ENCODE measurements at regions not wholly inside any gene's neighbourhood (a gene's known extent, or its start where the extent isn't known, plus 50 kb on each side); places are given as distances from the start of the nearest gene placed in this dataset.
"Not testable (repeated sequence)": the region's sequence is repeated elsewhere in the genome, so short reads cannot be mapped to it uniquely, and the experiment has no call there.

DNA sequence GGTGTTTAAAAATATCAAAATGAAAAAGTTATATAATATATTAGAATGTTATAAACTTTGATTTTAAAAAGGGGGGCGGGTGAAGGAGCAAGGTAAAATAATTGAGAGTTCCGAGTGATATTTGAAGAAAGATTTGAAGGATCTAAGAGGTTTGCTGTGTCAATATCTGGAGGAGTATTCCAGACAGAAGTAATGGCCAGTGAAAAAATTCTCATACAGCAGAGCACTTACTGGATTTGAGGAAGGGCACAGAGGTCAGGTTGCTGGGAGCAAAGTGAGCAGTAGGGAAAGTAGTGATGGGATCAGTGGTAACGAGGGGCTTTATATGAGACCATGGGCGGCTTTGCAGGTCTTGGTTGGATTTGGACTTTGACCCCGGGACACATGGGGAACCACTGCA lies 531.5 kb downstream of the ADCYAP1 start:
- no peaks in the 10 kb centered on the region for H3K36me3 ChIP-seq (ENCODE audit: insufficient read depth, low read length)
- no peaks in the 10 kb centered on the region for H3K4me1 ChIP-seq (ENCODE audit: insufficient read depth, low read length)
- no peak overlapping the region for H3K4me3 Mint-ChIP-seq (ENCODE audit: unreplicated experiment)
- no peaks in the 10 kb centered on the region for H3K9me3 Mint-ChIP-seq (ENCODE audit: unreplicated experiment)
- H3K27me3 Mint-ChIP-seq (ENCODE audit: low read depth, unreplicated experiment), result no peaks in the 10 kb centered on the region
- H3K9me3 ChIP-seq (ENCODE audit: insufficient read depth, low read depth, low read length), result no peaks in the 10 kb centered on the region
- H2AFZ ChIP-seq (ENCODE audit: low read depth, low read length), result no peak overlapping the region
- no peaks in the 10 kb centered on the region for H3K4me1 Mint-ChIP-seq (ENCODE audit: low read depth, unreplicated experiment)
- no peak overlapping the region for H3K27ac Mint-ChIP-seq (ENCODE audit: unreplicated experiment)
- H3K36me3 Mint-ChIP-seq (ENCODE audit: low read depth, unreplicated experiment), result no peaks in the 10 kb centered on the region
- H3K27me3 ChIP-seq (ENCODE audit: insufficient read depth, low read length), result no peaks in the 10 kb centered on the region
- no peaks in the 10 kb centered on the region for H4K20me1 ChIP-seq (ENCODE audit: insufficient read depth, low read length)
- no peak overlapping the region for H3K9ac ChIP-seq (ENCODE audit: low read length)
- DNase-seq (ENCODE audit: low read depth) (no peak), FAIRE-seq (no peak)
- TF ChIP-seq, protein P1, sequence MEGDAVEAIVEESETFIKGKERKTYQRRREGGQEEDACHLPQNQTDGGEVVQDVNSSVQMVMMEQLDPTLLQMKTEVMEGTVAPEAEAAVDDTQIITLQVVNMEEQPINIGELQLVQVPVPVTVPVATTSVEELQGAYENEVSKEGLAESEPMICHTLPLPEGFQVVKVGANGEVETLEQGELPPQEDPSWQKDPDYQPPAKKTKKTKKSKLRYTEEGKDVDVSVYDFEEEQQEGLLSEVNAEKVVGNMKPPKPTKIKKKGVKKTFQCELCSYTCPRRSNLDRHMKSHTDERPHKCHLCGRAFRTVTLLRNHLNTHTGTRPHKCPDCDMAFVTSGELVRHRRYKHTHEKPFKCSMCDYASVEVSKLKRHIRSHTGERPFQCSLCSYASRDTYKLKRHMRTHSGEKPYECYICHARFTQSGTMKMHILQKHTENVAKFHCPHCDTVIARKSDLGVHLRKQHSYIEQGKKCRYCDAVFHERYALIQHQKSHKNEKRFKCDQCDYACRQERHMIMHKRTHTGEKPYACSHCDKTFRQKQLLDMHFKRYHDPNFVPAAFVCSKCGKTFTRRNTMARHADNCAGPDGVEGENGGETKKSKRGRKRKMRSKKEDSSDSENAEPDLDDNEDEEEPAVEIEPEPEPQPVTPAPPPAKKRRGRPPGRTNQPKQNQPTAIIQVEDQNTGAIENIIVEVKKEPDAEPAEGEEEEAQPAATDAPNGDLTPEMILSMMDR (IDR thresholded peaks at IDR 0.05; ENCODE audit: insufficient read depth, low read depth, low read length), result no peak
- H3K4me2 ChIP-seq (ENCODE audit: low read length), result no peak overlapping the region
- no peak overlapping the region for H3K4me3 ChIP-seq (ENCODE audit: insufficient read depth, low read depth, low read length)
- H3K27ac ChIP-seq (ENCODE audit: low read depth, low read length), result no peak overlapping the region
- H3K79me2 ChIP-seq (ENCODE audit: insufficient read depth, low read length), result no peaks in the 10 kb centered on the region

DNA sequence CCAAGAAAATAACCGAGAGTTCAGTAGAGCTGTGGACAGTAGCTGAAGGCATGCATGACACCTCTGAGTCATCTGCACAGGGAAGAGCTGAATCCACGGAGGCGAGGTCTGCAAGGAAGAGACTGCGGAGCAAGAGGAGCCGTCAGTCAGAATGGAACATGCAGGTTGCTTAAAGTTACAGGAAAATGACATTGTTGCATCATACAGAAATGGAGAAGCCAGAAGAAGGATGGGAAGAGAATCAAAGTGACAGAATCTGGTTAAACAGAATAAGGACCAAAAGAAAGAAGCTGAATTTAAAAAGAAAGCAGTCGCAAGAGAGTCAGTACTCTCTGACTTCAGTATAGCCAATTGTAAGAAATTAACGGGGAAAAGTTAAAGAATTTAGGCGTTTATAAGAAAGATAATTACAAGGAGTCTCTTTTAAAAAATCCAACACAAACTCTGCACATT lies 533.8 kb downstream of the ADCYAP1 start:
- no peak overlapping the region for H3K4me3 Mint-ChIP-seq (ENCODE audit: unreplicated experiment)
- Histone ChIP-seq H3K4me1 (ENCODE audit: insufficient read depth, low read length) (no peaks in the 10 kb centered on the region), H3K9me3 (ENCODE audit: insufficient read depth, low read depth, low read length) (no peaks in the 10 kb centered on the region), H3K4me3 (ENCODE audit: insufficient read depth, low read depth, low read length) (no peak overlapping the region), H4K20me1 (ENCODE audit: insufficient read depth, low read length) (no peaks in the 10 kb centered on the region), H3K9ac (ENCODE audit: low read length) (no peak overlapping the region), H3K36me3 (ENCODE audit: insufficient read depth, low read length) (no peaks in the 10 kb centered on the region), H3K27me3 (ENCODE audit: insufficient read depth, low read length) (no peaks in the 10 kb centered on the region), H3K4me2 (ENCODE audit: low read length) (no peak overlapping the region), H3K27ac (ENCODE audit: low read depth, low read length) (no peak overlapping the region), H2AFZ (ENCODE audit: low read depth, low read length) (no peak overlapping the region), H3K79me2 (ENCODE audit: insufficient read depth, low read length) (no peaks in the 10 kb centered on the region)
- no peaks in the 10 kb centered on the region for H3K36me3 Mint-ChIP-seq (ENCODE audit: low read depth, unreplicated experiment)
- H3K27me3 Mint-ChIP-seq (ENCODE audit: low read depth, unreplicated experiment), result no peaks in the 10 kb centered on the region
- no peak overlapping the region for H3K27ac Mint-ChIP-seq (ENCODE audit: unreplicated experiment)
- TF ChIP-seq, protein P1 (IDR thresholded peaks at IDR 0.05; ENCODE audit: insufficient read depth, low read depth, low read length), result no peak
- TF ChIP-seq EZH2 (IDR thresholded peaks at IDR 0.05; ENCODE audit: insufficient read depth, low read length), result no peak
- no peaks in the 10 kb centered on the region for H3K4me1 Mint-ChIP-seq (ENCODE audit: low read depth, unreplicated experiment)
- no peak for DNase-seq (ENCODE audit: low read depth)
- FAIRE-seq, result no peak
- H3K9me3 Mint-ChIP-seq (ENCODE audit: unreplicated experiment), result no peaks in the 10 kb centered on the region

DNA sequence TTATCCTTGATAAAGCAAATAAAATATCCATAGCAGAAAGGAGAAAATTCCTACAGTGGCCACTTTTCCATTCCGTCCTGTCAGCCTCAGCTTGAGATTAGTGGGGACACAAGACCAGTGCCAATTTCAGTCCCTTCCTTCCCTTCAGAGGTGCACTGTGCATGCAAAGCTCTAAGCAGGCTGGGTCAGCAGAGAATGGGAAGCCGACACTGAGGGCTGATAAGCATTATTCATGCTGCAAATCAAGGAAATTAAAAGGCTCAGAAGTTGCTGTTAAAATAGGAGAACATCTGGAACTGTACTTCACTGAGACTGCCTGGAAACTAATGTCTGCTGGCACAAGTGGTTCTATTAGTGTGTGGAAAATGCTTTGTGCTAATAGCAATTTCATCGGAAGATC lies 534.3 kb downstream of the ADCYAP1 start:
- TF ChIP-seq EZH2 (IDR thresholded peaks at IDR 0.05; ENCODE audit: insufficient read depth, low read length), result no peak
- TF ChIP-seq, protein P1 (IDR thresholded peaks at IDR 0.05; ENCODE audit: insufficient read depth, low read depth, low read length), result no peak
- Histone ChIP-seq H3K4me1 (ENCODE audit: insufficient read depth, low read length) (no peaks in the 10 kb centered on the region), H3K9me3 (ENCODE audit: insufficient read depth, low read depth, low read length) (no peaks in the 10 kb centered on the region), H3K27me3 (ENCODE audit: insufficient read depth, low read length) (no peaks in the 10 kb centered on the region), H4K20me1 (ENCODE audit: insufficient read depth, low read length) (no peaks in the 10 kb centered on the region), H3K4me3 (ENCODE audit: insufficient read depth, low read depth, low read length) (no peak overlapping the region), H3K9ac (ENCODE audit: low read length) (no peak overlapping the region), H3K4me2 (ENCODE audit: low read length) (no peak overlapping the region), H3K27ac (ENCODE audit: low read depth, low read length) (no peak overlapping the region), H3K36me3 (ENCODE audit: insufficient read depth, low read length) (no peaks in the 10 kb centered on the region), H2AFZ (ENCODE audit: low read depth, low read length) (no peak overlapping the region), H3K79me2 (ENCODE audit: insufficient read depth, low read length) (no peaks in the 10 kb centered on the region)
- FAIRE-seq (no peak), DNase-seq (ENCODE audit: low read depth) (no peak)
- H3K27me3 Mint-ChIP-seq (ENCODE audit: low read depth, unreplicated experiment), result no peaks in the 10 kb centered on the region
- H3K36me3 Mint-ChIP-seq (ENCODE audit: low read depth, unreplicated experiment), result no peaks in the 10 kb centered on the region
- H3K27ac Mint-ChIP-seq (ENCODE audit: unreplicated experiment), result no peak overlapping the region
- no peaks in the 10 kb centered on the region for H3K4me1 Mint-ChIP-seq (ENCODE audit: low read depth, unreplicated experiment)
- H3K4me3 Mint-ChIP-seq (ENCODE audit: unreplicated experiment), result no peak overlapping the region
- H3K9me3 Mint-ChIP-seq (ENCODE audit: unreplicated experiment), result no peaks in the 10 kb centered on the region

DNA sequence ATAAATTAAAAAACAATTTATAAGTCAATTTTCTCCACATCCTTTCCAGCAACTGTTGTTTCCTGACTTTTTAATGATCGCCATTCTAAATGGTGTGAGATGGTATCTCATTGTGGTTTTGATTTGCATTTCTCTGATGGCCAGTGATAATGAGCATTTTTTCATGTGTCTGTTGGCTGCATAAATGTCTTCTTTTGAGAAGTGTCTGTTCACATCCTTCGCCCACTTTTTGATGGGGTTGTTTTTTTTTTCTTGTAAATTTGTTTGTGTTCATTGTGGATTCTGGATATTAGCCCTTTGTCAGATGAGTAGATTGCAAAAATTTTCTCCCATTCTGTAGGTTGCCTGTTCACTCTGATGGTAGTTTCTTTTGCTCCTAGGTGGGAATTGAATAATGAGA lies 539.4 kb downstream of the ADCYAP1 start:
- not testable (repeated sequence) for H4K20me1 ChIP-seq (ENCODE audit: insufficient read depth, low read length); H3K27ac ChIP-seq (ENCODE audit: low read depth, low read length); H3K79me2 ChIP-seq (ENCODE audit: insufficient read depth, low read length); H3K9me3 ChIP-seq (ENCODE audit: insufficient read depth, low read depth, low read length); DNase-seq (ENCODE audit: low read depth); H3K4me1 ChIP-seq (ENCODE audit: insufficient read depth, low read length); H3K9ac ChIP-seq (ENCODE audit: low read length); H3K9me3 Mint-ChIP-seq (ENCODE audit: unreplicated experiment); FAIRE-seq; H3K4me3 Mint-ChIP-seq (ENCODE audit: unreplicated experiment); H3K27me3 Mint-ChIP-seq (ENCODE audit: low read depth, unreplicated experiment); H3K4me3 ChIP-seq (ENCODE audit: insufficient read depth, low read depth, low read length); H3K36me3 Mint-ChIP-seq (ENCODE audit: low read depth, unreplicated experiment); H2AFZ ChIP-seq (ENCODE audit: low read depth, low read length); H3K27me3 ChIP-seq (ENCODE audit: insufficient read depth, low read length); H3K36me3 ChIP-seq (ENCODE audit: insufficient read depth, low read length); H3K4me1 Mint-ChIP-seq (ENCODE audit: low read depth, unreplicated experiment); H3K27ac Mint-ChIP-seq (ENCODE audit: unreplicated experiment); H3K4me2 ChIP-seq (ENCODE audit: low read length)

Data from astrocyte (in vitro differentiated cells and primary cell).